ENCODE measurements at regions not wholly inside any gene's neighbourhood (a gene's known extent, or its start where the extent isn't known, plus 50 kb on each side); places are given as distances from the start of the nearest gene placed in this dataset.

DNA sequence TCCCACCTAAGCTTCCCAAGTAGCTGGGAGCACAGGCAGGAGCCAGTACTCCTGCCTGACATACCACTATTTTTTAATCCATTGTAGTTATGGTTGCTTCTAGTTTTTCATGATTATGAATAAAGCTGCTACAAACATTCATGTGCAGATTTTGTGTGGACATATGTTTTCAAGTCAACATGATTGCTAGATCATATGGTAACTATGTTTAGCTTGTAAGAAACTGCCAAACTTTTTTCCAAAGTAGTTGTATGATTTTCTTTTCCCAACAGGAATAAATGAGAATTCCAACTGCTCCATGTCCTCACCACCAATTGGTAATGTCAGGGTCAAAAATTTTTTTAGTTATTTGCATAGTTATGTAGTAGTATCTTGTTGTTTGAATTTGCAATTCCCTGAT is 136.8 kb upstream of the THRB start:
- H3K27me3 ChIP-seq (ENCODE audit: control insufficient read depth, insufficient read depth, low read length) = no peaks in the 10 kb centered on the region
- H3K27ac ChIP-seq (ENCODE audit: low read depth, low read length) = no peak overlapping the region
- no peak overlapping the region for H3K4me3 ChIP-seq (ENCODE audit: low read length)

DNA sequence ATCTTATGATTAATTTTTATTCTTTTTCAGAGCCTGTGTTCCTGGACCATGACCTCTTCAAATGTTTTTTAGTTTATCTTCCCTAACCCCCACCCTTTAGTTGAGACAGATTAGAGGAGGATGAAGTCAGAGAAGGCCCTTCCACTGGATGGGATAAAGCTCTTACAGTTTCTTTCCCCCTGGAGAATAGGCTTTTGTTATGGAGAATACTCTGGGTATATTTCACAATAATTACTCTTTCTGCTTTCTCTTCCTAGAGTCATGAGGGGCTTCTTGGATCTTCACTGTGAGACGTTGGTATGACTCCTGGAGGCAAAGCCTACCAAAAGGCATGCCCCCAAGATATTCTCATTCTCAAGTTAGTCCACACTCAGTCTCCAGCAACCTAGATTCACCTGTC is 144.4 kb upstream of the THRB start:
- no peaks in the 10 kb centered on the region for H3K27me3 ChIP-seq (ENCODE audit: control insufficient read depth, insufficient read depth, low read length)
- H3K9ac ChIP-seq (ENCODE audit: low read length) = no peak overlapping the region
- H3K4me3 ChIP-seq (ENCODE audit: low read length) = no peak overlapping the region
- H3K27ac ChIP-seq (ENCODE audit: low read depth, low read length) = no peak overlapping the region
- no peaks in the 10 kb centered on the region for H3K4me1 ChIP-seq (ENCODE audit: control insufficient read depth, insufficient read depth, low read length)
- H3K36me3 ChIP-seq (ENCODE audit: control insufficient read depth, insufficient read depth, low read length) = no peaks in the 10 kb centered on the region

More for the DNA sequence above, 136.8 kb upstream of the THRB start:
- Histone ChIP-seq H3K9ac (ENCODE audit: low read length) (no peak overlapping the region), H3K36me3 (ENCODE audit: control insufficient read depth, insufficient read depth, low read length) (no peaks in the 10 kb centered on the region), H3K4me1 (ENCODE audit: control insufficient read depth, insufficient read depth, low read length) (no peaks in the 10 kb centered on the region)

DNA sequence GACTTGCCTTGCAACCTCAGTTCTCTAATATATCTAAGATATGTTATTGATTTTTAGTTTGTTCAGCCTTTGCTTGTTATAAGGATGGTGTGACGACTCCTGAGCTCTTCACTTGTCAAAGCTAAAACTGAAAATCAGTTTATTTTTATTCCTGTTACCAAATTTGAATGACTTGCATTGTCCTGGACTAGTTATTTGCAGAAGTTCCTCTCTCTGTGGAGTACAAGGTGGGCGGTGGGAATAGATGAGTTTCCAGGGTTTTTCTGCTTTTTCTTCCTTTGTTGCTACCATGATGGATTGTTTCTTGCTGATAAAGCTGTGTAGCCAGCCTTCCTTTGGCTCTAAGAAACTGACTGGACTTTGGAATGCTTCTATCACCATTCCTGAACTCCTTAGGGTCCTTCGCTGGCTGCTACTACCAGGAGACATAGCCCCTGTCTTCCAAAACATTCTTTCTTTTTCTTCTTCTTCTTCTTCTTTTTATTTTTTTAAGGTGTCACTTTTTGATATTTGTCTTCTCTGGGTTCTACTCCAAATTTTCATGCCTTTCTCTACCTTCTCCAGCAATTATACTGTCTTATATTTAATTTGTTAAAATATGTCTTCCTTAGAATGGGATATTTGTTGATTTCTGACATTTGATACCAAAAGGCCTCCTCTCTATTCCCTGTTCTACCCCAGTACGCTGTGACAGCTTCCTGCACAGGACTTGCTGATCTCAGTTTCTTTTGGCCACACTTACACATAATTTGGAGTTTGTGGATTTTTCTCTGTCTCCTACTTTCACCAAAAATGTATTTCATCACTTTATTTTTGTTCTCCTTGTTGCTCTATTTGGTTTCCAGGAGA is 145.1 kb upstream of the THRB start:
- no peaks in the 10 kb centered on the region for H3K36me3 ChIP-seq (ENCODE audit: control insufficient read depth, insufficient read depth, low read length)
- H3K4me3 ChIP-seq (ENCODE audit: low read length) = no peak overlapping the region
- H3K27ac ChIP-seq (ENCODE audit: low read depth, low read length) = no peak overlapping the region

DNA sequence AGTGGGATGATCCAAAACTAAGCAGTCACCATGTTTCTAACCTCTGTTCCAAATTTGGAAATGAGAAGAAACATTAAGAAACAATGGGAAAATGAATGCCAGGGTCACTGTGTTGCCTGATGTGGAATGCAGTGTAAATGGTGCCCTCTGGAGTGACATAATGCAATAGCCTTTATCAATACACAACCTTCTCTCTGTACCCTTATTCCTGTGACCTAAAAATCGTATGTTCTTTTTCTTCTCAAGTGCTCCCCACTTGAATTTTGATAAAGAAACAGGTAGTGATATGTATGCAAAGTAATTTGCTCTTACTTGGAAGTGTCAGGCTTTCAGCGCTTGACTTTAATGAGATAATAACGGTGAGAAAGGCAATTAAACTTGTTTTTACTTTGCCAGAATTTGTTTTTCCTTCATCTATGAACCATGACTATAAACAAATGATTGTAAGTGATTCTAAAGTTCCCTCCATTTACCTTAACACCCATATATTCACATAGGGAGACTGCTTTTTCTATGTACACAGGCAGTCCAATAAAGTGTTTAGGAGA is 145.8 kb upstream of the THRB start:
- Histone ChIP-seq H3K27ac (ENCODE audit: low read depth, low read length) (no peak overlapping the region), H3K36me3 (ENCODE audit: control insufficient read depth, insufficient read depth, low read length) (no peaks in the 10 kb centered on the region), H3K4me1 (ENCODE audit: control insufficient read depth, insufficient read depth, low read length) (no peaks in the 10 kb centered on the region), H3K27me3 (ENCODE audit: control insufficient read depth, insufficient read depth, low read length) (no peaks in the 10 kb centered on the region), H3K9ac (ENCODE audit: low read length) (no peak overlapping the region), H3K4me3 (ENCODE audit: low read length) (no peak overlapping the region)

More for the DNA sequence above, 145.1 kb upstream of the THRB start:
- Histone ChIP-seq H3K9ac (ENCODE audit: low read length) (no peak overlapping the region), H3K4me1 (ENCODE audit: control insufficient read depth, insufficient read depth, low read length) (no peaks in the 10 kb centered on the region), H3K27me3 (ENCODE audit: control insufficient read depth, insufficient read depth, low read length) (no peaks in the 10 kb centered on the region)

DNA sequence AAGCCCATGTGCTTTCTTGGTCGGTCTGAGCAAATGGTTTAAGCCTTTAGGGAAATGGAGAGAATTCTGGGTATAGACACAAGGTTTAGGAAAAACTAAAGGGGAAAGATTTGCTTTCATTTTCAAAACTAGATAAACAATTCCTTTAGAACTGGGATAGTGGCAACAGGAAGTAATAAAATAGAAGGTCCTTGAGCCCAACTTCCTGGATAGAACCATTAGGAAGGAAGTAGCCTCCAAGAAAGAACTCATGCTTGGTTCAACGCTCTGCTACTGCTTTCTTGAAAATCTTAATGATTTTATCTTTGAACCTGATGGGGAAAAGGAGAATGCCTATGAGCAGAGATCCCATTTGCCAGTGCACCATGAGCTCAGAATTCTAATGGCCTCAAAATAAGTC is 147.0 kb upstream of the THRB start:
- Histone ChIP-seq H3K4me1 (ENCODE audit: control insufficient read depth, insufficient read depth, low read length) (no peaks in the 10 kb centered on the region), H3K27ac (ENCODE audit: low read depth, low read length) (no peak overlapping the region), H3K9ac (ENCODE audit: low read length) (no peak overlapping the region), H3K36me3 (ENCODE audit: control insufficient read depth, insufficient read depth, low read length) (no peaks in the 10 kb centered on the region), H3K27me3 (ENCODE audit: control insufficient read depth, insufficient read depth, low read length) (no peaks in the 10 kb centered on the region), H3K4me3 (ENCODE audit: low read length) (no peak overlapping the region)

DNA sequence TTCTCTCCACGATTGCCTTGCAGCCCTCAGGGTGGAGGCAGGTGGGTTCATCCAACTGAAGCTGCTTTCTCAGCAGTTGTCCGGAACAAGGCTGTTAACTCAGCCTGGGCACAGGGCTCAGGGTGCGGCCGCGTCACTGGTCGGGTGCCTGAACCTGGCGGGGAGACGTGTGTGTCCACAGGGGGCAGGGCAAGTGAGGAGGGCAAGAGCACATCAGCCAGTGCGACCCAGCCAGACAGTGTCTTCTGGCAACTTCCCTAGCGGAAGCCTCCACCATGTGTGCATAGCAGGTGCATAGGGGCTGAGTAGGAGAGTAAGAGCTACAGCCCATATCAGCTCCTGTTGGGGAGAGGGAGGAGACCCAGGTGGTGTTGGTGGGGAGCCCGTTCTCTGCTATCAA is 150.4 kb upstream of the THRB start:
- H3K9ac ChIP-seq (ENCODE audit: low read length) = no peak overlapping the region
- H3K4me1 ChIP-seq (ENCODE audit: control insufficient read depth, insufficient read depth, low read length) = no peaks in the 10 kb centered on the region
- no peak overlapping the region for H3K4me3 ChIP-seq (ENCODE audit: low read length)
- no peaks in the 10 kb centered on the region for H3K27me3 ChIP-seq (ENCODE audit: control insufficient read depth, insufficient read depth, low read length)
- H3K27ac ChIP-seq (ENCODE audit: low read depth, low read length) = no peak overlapping the region
- H3K36me3 ChIP-seq (ENCODE audit: control insufficient read depth, insufficient read depth, low read length) = no peaks in the 10 kb centered on the region

- no peak overlapping the region for H3K4me3 ChIP-seq (ENCODE audit: low read length)
- no peaks in the 10 kb centered on the region for H3K36me3 ChIP-seq (ENCODE audit: control insufficient read depth, insufficient read depth, low read length)
- no peaks in the 10 kb centered on the region for H3K4me1 ChIP-seq (ENCODE audit: control insufficient read depth, insufficient read depth, low read length)
- no peaks in the 10 kb centered on the region for H3K27me3 ChIP-seq (ENCODE audit: control insufficient read depth, insufficient read depth, low read length)
- no peak overlapping the region for H3K27ac ChIP-seq (ENCODE audit: low read depth, low read length)
- H3K9ac ChIP-seq (ENCODE audit: low read length) = no peak overlapping the region
Observed at GRCh38 chr3:24646790-24647189, 152.1 kb upstream of the THRB start.

DNA sequence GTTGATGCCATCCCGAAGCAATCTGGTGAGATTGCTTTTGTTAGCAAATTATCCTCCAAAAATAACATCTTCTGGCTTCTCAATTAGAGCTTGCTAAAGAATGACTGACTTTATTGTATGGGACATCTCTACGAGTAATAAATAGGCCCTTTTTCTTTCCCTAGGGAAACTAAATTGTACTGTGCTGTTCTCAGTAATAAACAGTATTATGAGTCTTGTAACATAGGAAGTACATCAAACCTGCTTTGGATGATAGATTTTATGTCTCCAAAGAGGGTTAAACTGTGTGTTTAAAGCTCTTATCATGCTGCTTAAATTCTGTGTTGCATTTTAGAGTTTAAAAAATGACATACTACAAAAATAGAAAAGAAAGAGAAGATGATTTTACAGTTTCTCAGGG is 153.4 kb upstream of the THRB start:
- Histone ChIP-seq H3K27me3 (ENCODE audit: control insufficient read depth, insufficient read depth, low read length) (no peaks in the 10 kb centered on the region), H3K9ac (ENCODE audit: low read length) (no peak overlapping the region), H3K4me1 (ENCODE audit: control insufficient read depth, insufficient read depth, low read length) (no peaks in the 10 kb centered on the region), H3K27ac (ENCODE audit: low read depth, low read length) (no peak overlapping the region), H3K4me3 (ENCODE audit: low read length) (no peak overlapping the region), H3K36me3 (ENCODE audit: control insufficient read depth, insufficient read depth, low read length) (no peaks in the 10 kb centered on the region)

GRCh38 chr3:24650839-24651238 is 156.2 kb upstream of the THRB start:
- no peaks in the 10 kb centered on the region for H3K36me3 ChIP-seq (ENCODE audit: control insufficient read depth, insufficient read depth, low read length)
- no peaks in the 10 kb centered on the region for H3K4me1 ChIP-seq (ENCODE audit: control insufficient read depth, insufficient read depth, low read length)
- H3K4me3 ChIP-seq (ENCODE audit: low read length) = no peak overlapping the region
- H3K27me3 ChIP-seq (ENCODE audit: control insufficient read depth, insufficient read depth, low read length) = no peaks in the 10 kb centered on the region
- H3K9ac ChIP-seq (ENCODE audit: low read length) = no peak overlapping the region
- H3K27ac ChIP-seq (ENCODE audit: low read depth, low read length) = no peak overlapping the region

GRCh38 chr3:24657870-24658510 is 163.3 kb upstream of the THRB start:
- Histone ChIP-seq H3K27me3 (ENCODE audit: control insufficient read depth, insufficient read depth, low read length) (no peaks in the 10 kb centered on the region), H3K27ac (ENCODE audit: low read depth, low read length) (no peak overlapping the region), H3K4me1 (ENCODE audit: control insufficient read depth, insufficient read depth, low read length) (no peaks in the 10 kb centered on the region), H3K36me3 (ENCODE audit: control insufficient read depth, insufficient read depth, low read length) (no peaks in the 10 kb centered on the region), H3K4me3 (ENCODE audit: low read length) (no peak overlapping the region), H3K9ac (ENCODE audit: low read length) (no peak overlapping the region)

- Histone ChIP-seq H3K27ac (ENCODE audit: low read depth, low read length) (no peak overlapping the region), H3K36me3 (ENCODE audit: control insufficient read depth, insufficient read depth, low read length) (no peaks in the 10 kb centered on the region), H3K4me3 (ENCODE audit: low read length) (no peak overlapping the region), H3K27me3 (ENCODE audit: control insufficient read depth, insufficient read depth, low read length) (no peaks in the 10 kb centered on the region), H3K4me1 (ENCODE audit: control insufficient read depth, insufficient read depth, low read length) (no peaks in the 10 kb centered on the region), H3K9ac (ENCODE audit: low read length) (no peak overlapping the region)
Observed at GRCh38 chr3:24661175-24661584, 166.5 kb upstream of the THRB start.

DNA sequence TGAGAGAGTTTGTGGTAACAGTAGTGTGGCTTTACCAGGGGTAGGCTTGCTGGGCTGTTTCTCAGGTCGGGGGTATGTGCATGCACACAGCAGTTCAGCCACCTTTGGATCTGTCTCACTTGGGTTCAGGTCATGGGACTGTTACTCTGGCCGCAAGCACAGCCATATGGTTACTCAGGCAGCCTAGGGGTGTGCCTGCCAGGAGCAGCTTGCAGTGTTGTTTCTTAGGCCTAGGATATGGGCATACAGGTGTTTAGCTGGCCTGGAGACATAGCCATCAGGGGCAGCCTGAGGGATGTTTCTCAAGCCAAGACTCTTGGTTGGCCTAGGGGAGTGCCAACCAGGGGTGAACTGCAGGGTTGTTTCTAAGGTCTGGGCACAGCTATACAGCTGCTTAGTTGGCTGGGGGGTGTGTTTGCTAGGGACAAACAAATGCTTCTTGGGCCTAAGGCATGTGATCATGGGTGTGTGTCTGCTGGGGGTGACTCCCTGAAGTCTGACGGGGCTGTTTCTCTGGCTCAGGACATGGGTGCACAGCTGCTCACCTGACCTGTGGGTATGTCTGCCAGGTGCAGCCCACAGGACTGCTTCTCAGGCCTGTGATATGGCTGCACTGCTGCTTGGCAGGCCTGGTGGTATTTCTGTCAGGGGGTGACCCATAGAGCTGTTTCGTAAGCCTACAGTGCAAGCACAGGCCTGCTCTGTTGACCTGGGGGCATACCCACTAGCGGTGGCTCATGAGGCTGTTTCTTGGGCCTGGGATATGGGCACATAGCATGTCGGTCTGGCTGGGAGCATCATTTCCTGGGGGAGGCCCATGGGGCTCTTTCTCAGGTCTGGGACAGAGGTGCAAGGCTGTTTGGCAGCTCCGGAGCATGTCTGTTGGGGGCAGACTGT is 168.0 kb upstream of the THRB start:
- H3K9ac ChIP-seq (ENCODE audit: low read length) = no peak overlapping the region
- no peak overlapping the region for H3K27ac ChIP-seq (ENCODE audit: low read depth, low read length)
- H3K4me3 ChIP-seq (ENCODE audit: low read length) = no peak overlapping the region
- H3K27me3 ChIP-seq (ENCODE audit: control insufficient read depth, insufficient read depth, low read length) = no peaks in the 10 kb centered on the region
- H3K4me1 ChIP-seq (ENCODE audit: control insufficient read depth, insufficient read depth, low read length) = no peaks in the 10 kb centered on the region
- H3K36me3 ChIP-seq (ENCODE audit: control insufficient read depth, insufficient read depth, low read length) = no peaks in the 10 kb centered on the region

Measured in rectal smooth muscle tissue (tissue), 1 donor.